NB4 (cell line): ENCODE measurements at regions not wholly inside any gene's neighbourhood (a gene's known extent, or its start where the extent isn't known, plus 50 kb on each side); places are given as distances from the start of the nearest gene placed in this dataset.

Source experiments
- DNase-seq: peaks from one replicate; pipeline ENCODE4 v3.0.0; 2010; ENCODE audit warnings: low read depth
- H3K4me3 ChIP-seq: one replicate; pipeline ENCODE4 v1.5.1; 2011; ENCODE audit warnings: mild to moderate bottlenecking, low read depth, low read length, moderate library complexity
- CTCF ChIP-seq: IDR thresholded peaks from one replicate; pipeline ENCODE4 v1.5.1; 2012; ENCODE audit warnings: low read depth, low read length
- MYC ChIP-seq: IDR thresholded peaks from 2 replicates; pipeline ENCODE4 v1.6.1; 2011; ENCODE audit warnings: low read depth, low read length
- POLR2A ChIP-seq: IDR thresholded peaks from 2 replicates; pipeline ENCODE4 v1.6.1; 2011; ENCODE audit warnings: mild to moderate bottlenecking; ENCODE audit not compliant: insufficient read length; ENCODE audit errors: extremely low read depth
- TF ChIP-seq, protein P1 (sequence below): IDR thresholded peaks from 2 replicates; pipeline ENCODE4 v1.6.1; 2011; ENCODE audit warnings: low read depth, low read length

DNA sequence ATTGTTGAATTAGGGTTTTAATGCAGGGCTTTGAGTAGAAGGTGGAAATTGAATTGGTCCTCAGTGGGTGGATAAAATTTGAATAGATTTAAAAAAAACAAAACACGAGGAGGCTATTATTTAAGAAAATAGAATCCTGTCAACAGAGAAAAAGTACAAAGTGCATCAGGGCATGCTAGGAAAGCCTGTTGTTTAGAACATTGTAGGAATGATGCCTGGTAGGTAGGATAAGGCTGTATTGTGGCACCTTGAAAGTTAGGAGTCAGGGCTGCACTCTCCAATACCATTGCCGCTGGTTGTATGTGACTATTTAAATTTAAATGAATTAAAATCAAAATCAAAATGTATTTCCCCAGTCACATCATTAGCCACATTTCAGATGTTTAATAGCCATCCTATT lies 363.9 kb downstream of the UTRN start:
- no peak for DNase-seq
- TF ChIP-seq, protein P1, sequence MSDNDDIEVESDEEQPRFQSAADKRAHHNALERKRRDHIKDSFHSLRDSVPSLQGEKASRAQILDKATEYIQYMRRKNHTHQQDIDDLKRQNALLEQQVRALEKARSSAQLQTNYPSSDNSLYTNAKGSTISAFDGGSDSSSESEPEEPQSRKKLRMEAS: no peak
- no peak for TF ChIP-seq CTCF
- TF ChIP-seq POLR2A: no peak
- TF ChIP-seq MYC: no peak
- no peak overlapping the region for H3K4me3 ChIP-seq

DNA sequence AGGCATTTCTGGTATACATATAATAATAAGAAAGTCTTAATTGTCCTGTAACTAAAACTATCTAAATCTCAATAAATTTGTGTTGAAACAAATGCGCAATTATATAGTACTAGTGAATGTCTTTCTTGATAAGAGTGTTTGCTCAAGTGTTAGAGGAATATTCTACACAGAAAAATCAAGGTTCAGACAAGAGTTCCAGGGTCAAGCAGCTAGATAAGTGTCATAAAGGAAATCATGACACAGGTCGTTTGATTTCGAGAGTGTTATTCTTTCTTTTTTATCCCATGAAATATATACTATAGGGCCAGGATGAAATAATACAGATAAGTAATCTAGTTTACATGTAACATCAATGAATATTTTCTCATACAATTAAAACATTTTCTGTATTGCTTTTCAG lies 366.1 kb downstream of the UTRN start:
- no peak overlapping the region for H3K4me3 ChIP-seq
- no peak for TF ChIP-seq CTCF
- TF ChIP-seq, protein P1: no peak
- DNase-seq: no peak

- TF ChIP-seq, protein P1: no peak
- TF ChIP-seq CTCF (no peak), POLR2A (no peak), MYC (no peak)
- DNase-seq: no peak
- no peak overlapping the region for H3K4me3 ChIP-seq
These were observed 367.3 kb downstream of the UTRN start for GRCh38 chr6:144652292-144652891.

DNA sequence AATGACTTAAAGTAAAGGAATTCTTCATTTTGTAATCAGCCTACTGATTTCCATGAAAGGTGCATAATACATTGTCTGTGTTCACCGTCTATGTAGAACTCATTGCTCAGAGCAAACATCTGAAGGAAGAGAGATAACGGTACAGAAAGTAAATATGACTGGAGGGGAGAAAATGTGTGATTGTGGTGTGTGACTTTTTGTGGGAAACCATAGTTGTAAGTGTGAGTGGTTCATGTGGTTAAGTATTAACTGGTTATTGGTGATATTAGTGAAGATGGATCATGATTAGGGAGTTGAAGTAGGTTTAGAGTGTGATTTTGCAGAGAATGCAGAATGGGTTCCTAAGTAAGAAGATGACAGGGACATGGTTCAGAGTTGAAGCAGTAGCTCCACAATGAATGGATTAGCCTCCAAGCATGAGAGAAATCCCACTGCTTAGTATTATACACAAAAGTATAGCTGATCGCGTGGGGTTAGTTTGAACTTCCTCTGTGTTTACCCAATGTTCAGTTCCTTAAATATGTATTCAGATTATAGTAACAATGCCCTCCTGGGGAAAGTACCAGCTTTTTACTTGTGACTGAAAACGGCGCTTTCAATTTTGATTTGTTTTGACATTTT lies 368.9 kb downstream of the UTRN start:
- H3K4me3 ChIP-seq: no peak overlapping the region
- TF ChIP-seq, protein P1: no peak
- TF ChIP-seq MYC: no peak
- TF ChIP-seq POLR2A: no peak
- TF ChIP-seq CTCF: no peak
- no peak for DNase-seq

GRCh38 chr6:144654506-144654905 lies 369.4 kb downstream of the UTRN start:
- no peak for DNase-seq
- TF ChIP-seq, protein P1: no peak
- TF ChIP-seq MYC: no peak
- TF ChIP-seq CTCF: no peak
- no peak for TF ChIP-seq POLR2A
- no peak overlapping the region for H3K4me3 ChIP-seq
